IMR-90 (cell line): ENCODE measurements at regions not wholly inside any gene's neighbourhood (a gene's known extent, or its start where the extent isn't known, plus 50 kb on each side); places are given as distances from the start of the nearest gene placed in this dataset.

Experiments
- CEBPB ChIP-seq: IDR thresholded peaks from 2 replicates; pipeline ENCODE4 v1.6.1; 2012; ENCODE audit warnings: low read depth, low read length, improper control_type of control experiment
- CHD1 ChIP-seq: IDR thresholded peaks from 2 replicates; pipeline ENCODE4 v1.6.1; 2012; ENCODE audit warnings: low read depth, low read length, improper control_type of control experiment
- CTCF ChIP-seq: conservative IDR thresholded peaks from 2 replicates; pipeline ENCODE4 v1.5.1; 2012; ENCODE audit warnings: mild to moderate bottlenecking, low read depth, low read length, improper control_type of control experiment
- MAFK ChIP-seq: IDR thresholded peaks from 2 replicates; pipeline ENCODE4 v1.6.1; 2012; ENCODE audit warnings: low read depth, low read length, improper control_type of control experiment
- NFE2L2 ChIP-seq: fragments of 150-350 bp; IDR thresholded peaks from 2 replicates; pipeline ENCODE4 v1.6.1; 2016; ENCODE audit warnings: low read depth, mild to moderate bottlenecking, low read length
- POLR2A ChIP-seq: IDR thresholded peaks from 2 replicates; pipeline ENCODE4 v1.6.1; 2012; ENCODE audit warnings: mild to moderate bottlenecking, low read depth, low read length
- RAD21 ChIP-seq: IDR thresholded peaks from 2 replicates; pipeline ENCODE4 v1.6.1; 2012; ENCODE audit warnings: low read length, improper control_type of control experiment
- RFX5 ChIP-seq: IDR thresholded peaks from 2 replicates; pipeline ENCODE4 v1.8.0; 2012; ENCODE audit warnings: low read depth, mild to moderate bottlenecking, low read length, moderate library complexity

- TF ChIP-seq NFE2L2 (no peak), CHD1 (no peak), CTCF (no peak), RAD21 (no peak), POLR2A (no peak), RFX5 (no peak), CEBPB (no peak), MAFK (no peak)
These were observed 1596.1 kb upstream of the WWC1 start for GRCh38 chr5:166695326-166695725.
